ENCODE measurements at regions not wholly inside any gene's neighbourhood (a gene's known extent, or its start where the extent isn't known, plus 50 kb on each side); places are given as distances from the start of the nearest gene placed in this dataset.

DNA sequence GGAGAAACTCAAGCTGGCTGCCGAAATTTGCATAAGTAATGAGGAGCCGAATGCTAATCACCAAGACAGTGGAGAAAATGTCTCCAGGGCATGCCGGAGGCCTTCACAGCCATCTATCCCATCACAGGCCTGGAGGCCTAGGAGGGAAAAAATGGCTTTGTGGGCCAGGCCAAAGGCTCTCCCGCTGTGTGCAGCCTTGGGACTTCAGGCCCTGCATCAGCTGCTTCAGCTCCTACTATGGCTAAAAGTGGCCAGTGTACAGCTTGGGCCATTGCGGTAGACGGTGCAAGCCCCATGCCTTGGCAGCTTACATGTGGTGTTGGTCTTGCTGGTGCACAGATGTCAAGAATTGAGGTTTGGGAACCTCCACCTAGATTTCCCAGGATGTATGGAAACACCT lies 162.6 kb upstream of the FAM47A start:
- TF ChIP-seq, protein P1, sequence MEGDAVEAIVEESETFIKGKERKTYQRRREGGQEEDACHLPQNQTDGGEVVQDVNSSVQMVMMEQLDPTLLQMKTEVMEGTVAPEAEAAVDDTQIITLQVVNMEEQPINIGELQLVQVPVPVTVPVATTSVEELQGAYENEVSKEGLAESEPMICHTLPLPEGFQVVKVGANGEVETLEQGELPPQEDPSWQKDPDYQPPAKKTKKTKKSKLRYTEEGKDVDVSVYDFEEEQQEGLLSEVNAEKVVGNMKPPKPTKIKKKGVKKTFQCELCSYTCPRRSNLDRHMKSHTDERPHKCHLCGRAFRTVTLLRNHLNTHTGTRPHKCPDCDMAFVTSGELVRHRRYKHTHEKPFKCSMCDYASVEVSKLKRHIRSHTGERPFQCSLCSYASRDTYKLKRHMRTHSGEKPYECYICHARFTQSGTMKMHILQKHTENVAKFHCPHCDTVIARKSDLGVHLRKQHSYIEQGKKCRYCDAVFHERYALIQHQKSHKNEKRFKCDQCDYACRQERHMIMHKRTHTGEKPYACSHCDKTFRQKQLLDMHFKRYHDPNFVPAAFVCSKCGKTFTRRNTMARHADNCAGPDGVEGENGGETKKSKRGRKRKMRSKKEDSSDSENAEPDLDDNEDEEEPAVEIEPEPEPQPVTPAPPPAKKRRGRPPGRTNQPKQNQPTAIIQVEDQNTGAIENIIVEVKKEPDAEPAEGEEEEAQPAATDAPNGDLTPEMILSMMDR (IDR thresholded peaks at IDR 0.05), result no peak
- TF ChIP-seq POLR2A (IDR thresholded peaks at IDR 0.05), result no peak

Measured in breast epithelium (tissue), 3 donors.